Colon (tissue), 2 donors: ENCODE measurements at regions not wholly inside any gene's neighbourhood (a gene's known extent, or its start where the extent isn't known, plus 50 kb on each side); places are given as distances from the start of the nearest gene placed in this dataset.
"Not testable (repeated sequence)": the region's sequence is repeated elsewhere in the genome, so short reads cannot be mapped to it uniquely, and the experiment has no call there.

Experiments used
- FAIRE-seq: peaks from 2 replicates; lab custom pipeline; 2012; peaks lifted over from hg19 to GRCh38; lab: Jason Lieb, UNC
- donor health status: control.
- donor health status: control.

- FAIRE-seq: no peak
Observed at GRCh38 chr13:37997641-37998040, 128.1 kb upstream of the TRPC4 start.

GRCh38 chr13:37995092-37995491 is 125.5 kb upstream of the TRPC4 start:
- FAIRE-seq: no peak

- FAIRE-seq: no peak
Observed at GRCh38 chr13:37986811-37987210, 117.2 kb upstream of the TRPC4 start.

GRCh38 chr13:37985281-37985680 is 115.7 kb upstream of the TRPC4 start:
- no peak for FAIRE-seq

GRCh38 chr13:37984357-37984756 is 114.8 kb upstream of the TRPC4 start:
- no peak for FAIRE-seq

- FAIRE-seq: no peak
Observed at GRCh38 chr13:37981932-37982331, 112.4 kb upstream of the TRPC4 start.

- no peak for FAIRE-seq
Observed at GRCh38 chr13:37978680-37979079, 109.1 kb upstream of the TRPC4 start.

GRCh38 chr13:37968555-37968954 is 99.0 kb upstream of the TRPC4 start:
- peak; percentile 36 for FAIRE-seq

- FAIRE-seq: no peak
Observed at GRCh38 chr13:37966266-37966665, 96.7 kb upstream of the TRPC4 start.

- FAIRE-seq: no peak
Observed at GRCh38 chr13:37960427-37960826, 90.9 kb upstream of the TRPC4 start.

- no peak for FAIRE-seq
Observed at GRCh38 chr13:37959284-37959683, 89.7 kb upstream of the TRPC4 start.

- no peak for FAIRE-seq
Observed at GRCh38 chr13:37956536-37956935, 87.0 kb upstream of the TRPC4 start.

GRCh38 chr13:37954597-37954996 is 85.0 kb upstream of the TRPC4 start:
- FAIRE-seq: not testable (repeated sequence)

- no peak for FAIRE-seq
Observed at GRCh38 chr13:37954191-37954590, 84.6 kb upstream of the TRPC4 start.

- FAIRE-seq: no peak
Observed at GRCh38 chr13:37953696-37954095, 84.1 kb upstream of the TRPC4 start.

GRCh38 chr13:37950016-37950415 is 80.4 kb upstream of the TRPC4 start:
- FAIRE-seq: no peak

GRCh38 chr13:37947419-37948140 is 78.0 kb upstream of the TRPC4 start:
- FAIRE-seq: no peak

- no peak for FAIRE-seq
Observed at GRCh38 chr13:37945651-37946575, 76.3 kb upstream of the TRPC4 start.

- no peak for FAIRE-seq
Observed at GRCh38 chr13:37944869-37945442, 75.4 kb upstream of the TRPC4 start.

GRCh38 chr13:37944081-37944868 is 74.7 kb upstream of the TRPC4 start:
- FAIRE-seq: no peak

GRCh38 chr13:37942929-37943328 is 73.4 kb upstream of the TRPC4 start:
- no peak for FAIRE-seq
